Gastroesophageal sphincter (tissue), 3 donors: ENCODE measurements at regions not wholly inside any gene's neighbourhood (a gene's known extent, or its start where the extent isn't known, plus 50 kb on each side); places are given as distances from the start of the nearest gene placed in this dataset.

Experiments used
- EP300 ChIP-seq: sonication (generic); formaldehyde crosslinking; IDR thresholded peaks from one replicate; pipeline ENCODE4 v1.6.1; 2017; ENCODE audit warnings: antibody characterized with exemption, mild to moderate bottlenecking
- POLR2A ChIP-seq, 2 donors: fragments of 450-650 bp; IDR thresholded peaks; one replicate each; pipeline ENCODE4 v1.6.1; 2017; ENCODE audit warnings: antibody characterized with exemption in 2 of 2, mild to moderate bottlenecking in 2 of 2, moderate library complexity in 1 of 2
- TF ChIP-seq, protein P1 (sequence below), 4 experiments: fragments of 200-600 bp in 2 of 4; fragments of 450-650 bp in 2 of 4; sonication (generic) in 1 of 4; IDR thresholded peaks; one replicate each; pipeline ENCODE4 v1.5.1; 2017 to 2019; ENCODE audit warnings: antibody characterized with exemption in 4 of 4, mild to moderate bottlenecking in 2 of 4, moderate library complexity in 2 of 4

DNA sequence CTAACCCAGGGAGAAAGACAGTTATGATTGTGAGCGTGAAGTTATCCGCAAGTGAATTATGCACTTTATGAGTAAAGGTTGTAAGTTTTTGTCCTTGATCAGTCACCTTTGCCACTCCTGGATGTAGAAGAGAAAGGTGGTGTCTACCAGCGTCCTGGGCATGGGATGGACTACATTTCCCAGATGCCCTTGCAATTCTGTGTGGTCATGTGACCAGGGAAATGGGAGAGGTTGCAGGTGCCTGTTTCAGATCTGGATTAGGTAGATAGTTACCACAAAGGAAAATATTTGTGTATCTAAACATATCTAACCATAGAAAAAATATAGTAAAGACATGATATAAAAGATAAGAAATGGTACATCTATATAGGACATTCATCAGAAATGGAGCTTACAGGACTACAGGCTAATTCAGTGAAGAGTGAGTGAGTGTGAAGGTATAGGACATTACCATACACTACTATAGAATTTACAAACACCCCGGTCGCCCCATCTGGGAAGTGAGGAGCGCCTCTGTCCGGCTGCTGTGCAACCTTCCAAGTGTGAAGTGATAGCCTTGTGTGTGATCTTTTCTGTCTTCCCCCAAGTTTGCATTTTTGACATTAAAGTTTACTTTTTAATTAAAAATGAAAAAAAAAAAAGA lies 51.6 kb upstream of the CACNA1A start:
- TF ChIP-seq, protein P1, sequence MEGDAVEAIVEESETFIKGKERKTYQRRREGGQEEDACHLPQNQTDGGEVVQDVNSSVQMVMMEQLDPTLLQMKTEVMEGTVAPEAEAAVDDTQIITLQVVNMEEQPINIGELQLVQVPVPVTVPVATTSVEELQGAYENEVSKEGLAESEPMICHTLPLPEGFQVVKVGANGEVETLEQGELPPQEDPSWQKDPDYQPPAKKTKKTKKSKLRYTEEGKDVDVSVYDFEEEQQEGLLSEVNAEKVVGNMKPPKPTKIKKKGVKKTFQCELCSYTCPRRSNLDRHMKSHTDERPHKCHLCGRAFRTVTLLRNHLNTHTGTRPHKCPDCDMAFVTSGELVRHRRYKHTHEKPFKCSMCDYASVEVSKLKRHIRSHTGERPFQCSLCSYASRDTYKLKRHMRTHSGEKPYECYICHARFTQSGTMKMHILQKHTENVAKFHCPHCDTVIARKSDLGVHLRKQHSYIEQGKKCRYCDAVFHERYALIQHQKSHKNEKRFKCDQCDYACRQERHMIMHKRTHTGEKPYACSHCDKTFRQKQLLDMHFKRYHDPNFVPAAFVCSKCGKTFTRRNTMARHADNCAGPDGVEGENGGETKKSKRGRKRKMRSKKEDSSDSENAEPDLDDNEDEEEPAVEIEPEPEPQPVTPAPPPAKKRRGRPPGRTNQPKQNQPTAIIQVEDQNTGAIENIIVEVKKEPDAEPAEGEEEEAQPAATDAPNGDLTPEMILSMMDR (IDR thresholded peaks at IDR 0.05): no peak
- no peak for TF ChIP-seq EP300
- TF ChIP-seq POLR2A (IDR thresholded peaks at IDR 0.05): no peak
